GM21737 (cell line): ENCODE measurements at regions not wholly inside any gene's neighbourhood (a gene's known extent, or its start where the extent isn't known, plus 50 kb on each side); places are given as distances from the start of the nearest gene placed in this dataset.

Source experiments
- ATAC-seq: cut with Tn5 transposase; IDR thresholded peaks from one replicate; pipeline ENCODE4 v1.9.1; 2021; ENCODE audit warnings: mild to moderate bottlenecking, moderate library complexity; ENCODE audit not compliant: unreplicated experiment

- ATAC-seq = no peak
Measured at GRCh38 chr4:168028970-168029597, 63.3 kb upstream of the ANXA10 start.

GRCh38 chr4:168037676-168038075 lies 54.7 kb upstream of the ANXA10 start:
- ATAC-seq = no peak

- no peak for ATAC-seq
Measured at GRCh38 chr4:168039593-168039992, 52.7 kb upstream of the ANXA10 start.
